GM12878 (cell line): ENCODE measurements at regions not wholly inside any gene's neighbourhood (a gene's known extent, or its start where the extent isn't known, plus 50 kb on each side); places are given as distances from the start of the nearest gene placed in this dataset.

Experiments used
- ATAC-seq: fragments of 200-7000 bp; cut with Tn5 transposase; 3 replicates; pipeline ENCODE4 v1.9.1; 2020; ENCODE audit warnings: mild to moderate bottlenecking, moderate library complexity
- BruUV-seq: library from RNA; stranded (reverse); fragments of 400-500 nt; replicated peaks from 2 replicates; lab custom pipeline; 2021; lab: Mats Ljungman, UMichigan
- CTCF ChIA-PET: fragments of 300-600 bp; sonication (Branson Sonifier 250); formaldehyde crosslinking; extraction: SDS; loops from one replicate; lab custom pipeline; 2021; ENCODE audit warnings: inconsistent platforms; lab: Yijun Ruan, JAX
- POLR2A ChIA-PET: fragments of 350-600 bp; formaldehyde crosslinking; extraction: SDS; loops from one replicate; lab custom pipeline; 2021; ENCODE audit warnings: inconsistent platforms; lab: Charles Lee
- RAD21 ChIA-PET: fragments of 300-600 bp; sonication (Branson Sonifier 250); formaldehyde crosslinking; loops from one replicate; lab custom pipeline; 2023; ENCODE audit warnings: antibody characterized with exemption; ENCODE audit not compliant: unreplicated experiment; lab: Charles Lee
- SMC1A ChIA-PET: fragments of 300-600 bp; sonication (Branson Sonifier 250); formaldehyde crosslinking; loops from one replicate; lab custom pipeline; 2023; ENCODE audit not compliant: unreplicated experiment, uncharacterized antibody; lab: Charles Lee
- DNase-seq: peaks from one replicate; pipeline ENCODE4 v3.0.0-alpha.2; 2011; ENCODE audit warnings: low read depth, low spot score
- FAIRE-seq: peaks from 3 replicates; lab custom pipeline; 2011; peaks lifted over from hg19 to GRCh38; lab: Jason Lieb, UNC
- H2AFZ ChIP-seq: 2 replicates; pipeline ENCODE4 v1.6.0; 2011; ENCODE audit warnings: low read depth, low read length, control low read depth; ENCODE audit not compliant: control insufficient read depth
- H3K27ac ChIP-seq: 2 replicates; pipeline ENCODE4 v1.5.1; 2011; ENCODE audit warnings: control low read depth; ENCODE audit not compliant: control insufficient read depth, insufficient read depth
- H3K27me3 ChIP-seq, 2 experiments: replicated peaks in 1 of 2; 2 replicates each; pipeline versions ENCODE4 v1.6.0 to v1.6.1; 2011; ENCODE audit warnings: low read length in 1 of 2; ENCODE audit not compliant: control insufficient read depth in 2 of 2, insufficient read depth in 2 of 2
- H3K36me3 ChIP-seq, 2 experiments: 2 replicates each; pipeline ENCODE4 v1.5.1; 2011; ENCODE audit warnings: low read length in 1 of 2; ENCODE audit not compliant: control insufficient read depth in 2 of 2, insufficient read depth in 2 of 2
- H3K4me1 ChIP-seq: 2 replicates; pipeline ENCODE4 v1.6.1; 2011; ENCODE audit warnings: mild to moderate bottlenecking, low read length, moderate library complexity, mixed read lengths; ENCODE audit not compliant: control insufficient read depth, insufficient read depth
- H3K4me2 ChIP-seq: 2 replicates; pipeline ENCODE4 v1.6.0; 2011; ENCODE audit warnings: control low read depth; ENCODE audit not compliant: control insufficient read depth, insufficient read depth
- H3K4me3 ChIP-seq: fragments of 200-600 bp; sonication (generic); 2 replicates; pipeline ENCODE4 v1.5.1; 2016
- H3K79me2 ChIP-seq: 2 replicates; pipeline ENCODE4 v1.6.0; 2011; ENCODE audit warnings: low read length; ENCODE audit not compliant: control insufficient read depth, insufficient read depth
- H3K9ac ChIP-seq: 2 replicates; pipeline ENCODE4 v1.8.0; 2011; ENCODE audit warnings: low read length, control low read depth, mixed read lengths; ENCODE audit not compliant: control insufficient read depth, insufficient read depth
- H3K9me3 ChIP-seq: replicated peaks from 3 replicates; pipeline ENCODE4 v1.5.1; 2011; ENCODE audit warnings: mild to moderate bottlenecking, low read length; ENCODE audit not compliant: control insufficient read depth, insufficient read depth
- H4K20me1 ChIP-seq: 2 replicates; pipeline ENCODE4 v1.6.0; 2011; ENCODE audit not compliant: control insufficient read depth, insufficient read depth
- NBN ChIP-seq: fragments of 450-650 bp; IDR thresholded peaks from 2 replicates; pipeline ENCODE4 v1.6.1; 2016
- RAD21 ChIP-seq: IDR thresholded peaks from 2 replicates; pipeline ENCODE4 v1.6.1; 2011; ENCODE audit warnings: mild to moderate bottlenecking, low read depth, low read length, moderate library complexity; ENCODE audit not compliant: insufficient read depth
- RCOR1 ChIP-seq: conservative IDR thresholded peaks from 2 replicates; pipeline ENCODE4 v1.6.1; 2012; ENCODE audit warnings: low read depth, low read length, improper control_type of control experiment
- SREBF1 ChIP-seq: IDR thresholded peaks from 2 replicates; pipeline ENCODE4 v1.6.1; 2012; ENCODE audit warnings: mild to moderate bottlenecking, low read length
- TCF7 ChIP-seq: IDR thresholded peaks from 2 replicates; pipeline ENCODE4 v1.6.1; 2014; ENCODE audit warnings: antibody characterized with exemption, borderline replicate concordance
- WRNIP1 ChIP-seq: IDR thresholded peaks from 2 replicates; pipeline ENCODE4 v1.6.1; 2011; ENCODE audit warnings: low read depth, low read length, improper control_type of control experiment, borderline replicate concordance
- ZNF24 ChIP-seq: fragments of 450-650 bp; IDR thresholded peaks from 2 replicates; pipeline ENCODE4 v1.6.1; 2017; ENCODE audit warnings: antibody characterized with exemption, mild to moderate bottlenecking
- WGBS: methylation state at CpG from one replicate; pipeline ENCODE4 v1.1.6; 2016; ENCODE audit warnings: low lambda C conversion rate; ENCODE audit not compliant: insufficient replicate concordance, insufficient coverage; ENCODE audit errors: missing lambda C conversion rate; 5-methylcytosine and 5-hydroxymethylcytosine counted together
- in situ Hi-C: fragments of 300-500 bp; cut with MboI; formaldehyde crosslinking; loops from 9 replicates; pipeline ENCODE4 v1.14.3; 2018; ENCODE audit warnings: mixed read lengths
- intact Hi-C: fragments of 100-400 bp; cut with micrococcal nuclease; formaldehyde crosslinking; loops from one replicate; pipeline ENCODE4 v1.14.2; 2022; ENCODE audit not compliant: unreplicated experiment
- TF ChIP-seq, protein P1 (sequence below): IDR thresholded peaks from 2 replicates; pipeline ENCODE4 v1.6.1; 2012; ENCODE audit warnings: mild to moderate bottlenecking, low read depth, low read length
- TF ChIP-seq, protein P2 (sequence below): fragments of 150-350 bp; IDR thresholded peaks from 2 replicates; pipeline ENCODE4 v1.6.1; 2014; ENCODE audit warnings: mild to moderate bottlenecking, low read depth, low read length

DNA sequence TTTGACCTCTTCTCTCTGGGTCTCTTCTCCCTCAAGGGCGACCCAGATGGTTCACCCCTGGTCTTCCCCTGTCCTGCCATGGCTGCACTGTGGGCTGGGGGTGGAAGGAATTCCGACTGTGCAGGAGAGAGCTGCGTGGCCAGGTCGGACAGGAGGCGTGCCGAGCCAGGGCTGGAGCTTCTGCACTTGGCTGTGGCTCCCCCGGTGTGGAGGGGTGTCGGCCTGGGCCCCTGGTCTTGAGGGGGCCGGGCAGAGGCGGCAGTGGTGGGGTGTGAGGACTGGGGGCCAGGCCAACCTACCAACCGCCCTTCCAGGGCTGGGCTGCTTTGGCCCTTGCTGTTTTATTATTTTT is 74.9 kb upstream of the SHH start (continued):
- TF ChIP-seq, protein P1, sequence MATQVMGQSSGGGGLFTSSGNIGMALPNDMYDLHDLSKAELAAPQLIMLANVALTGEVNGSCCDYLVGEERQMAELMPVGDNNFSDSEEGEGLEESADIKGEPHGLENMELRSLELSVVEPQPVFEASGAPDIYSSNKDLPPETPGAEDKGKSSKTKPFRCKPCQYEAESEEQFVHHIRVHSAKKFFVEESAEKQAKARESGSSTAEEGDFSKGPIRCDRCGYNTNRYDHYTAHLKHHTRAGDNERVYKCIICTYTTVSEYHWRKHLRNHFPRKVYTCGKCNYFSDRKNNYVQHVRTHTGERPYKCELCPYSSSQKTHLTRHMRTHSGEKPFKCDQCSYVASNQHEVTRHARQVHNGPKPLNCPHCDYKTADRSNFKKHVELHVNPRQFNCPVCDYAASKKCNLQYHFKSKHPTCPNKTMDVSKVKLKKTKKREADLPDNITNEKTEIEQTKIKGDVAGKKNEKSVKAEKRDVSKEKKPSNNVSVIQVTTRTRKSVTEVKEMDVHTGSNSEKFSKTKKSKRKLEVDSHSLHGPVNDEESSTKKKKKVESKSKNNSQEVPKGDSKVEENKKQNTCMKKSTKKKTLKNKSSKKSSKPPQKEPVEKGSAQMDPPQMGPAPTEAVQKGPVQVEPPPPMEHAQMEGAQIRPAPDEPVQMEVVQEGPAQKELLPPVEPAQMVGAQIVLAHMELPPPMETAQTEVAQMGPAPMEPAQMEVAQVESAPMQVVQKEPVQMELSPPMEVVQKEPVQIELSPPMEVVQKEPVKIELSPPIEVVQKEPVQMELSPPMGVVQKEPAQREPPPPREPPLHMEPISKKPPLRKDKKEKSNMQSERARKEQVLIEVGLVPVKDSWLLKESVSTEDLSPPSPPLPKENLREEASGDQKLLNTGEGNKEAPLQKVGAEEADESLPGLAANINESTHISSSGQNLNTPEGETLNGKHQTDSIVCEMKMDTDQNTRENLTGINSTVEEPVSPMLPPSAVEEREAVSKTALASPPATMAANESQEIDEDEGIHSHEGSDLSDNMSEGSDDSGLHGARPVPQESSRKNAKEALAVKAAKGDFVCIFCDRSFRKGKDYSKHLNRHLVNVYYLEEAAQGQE = no peak
- TF ChIP-seq, all 136 proteins: peak for 0

DNA sequence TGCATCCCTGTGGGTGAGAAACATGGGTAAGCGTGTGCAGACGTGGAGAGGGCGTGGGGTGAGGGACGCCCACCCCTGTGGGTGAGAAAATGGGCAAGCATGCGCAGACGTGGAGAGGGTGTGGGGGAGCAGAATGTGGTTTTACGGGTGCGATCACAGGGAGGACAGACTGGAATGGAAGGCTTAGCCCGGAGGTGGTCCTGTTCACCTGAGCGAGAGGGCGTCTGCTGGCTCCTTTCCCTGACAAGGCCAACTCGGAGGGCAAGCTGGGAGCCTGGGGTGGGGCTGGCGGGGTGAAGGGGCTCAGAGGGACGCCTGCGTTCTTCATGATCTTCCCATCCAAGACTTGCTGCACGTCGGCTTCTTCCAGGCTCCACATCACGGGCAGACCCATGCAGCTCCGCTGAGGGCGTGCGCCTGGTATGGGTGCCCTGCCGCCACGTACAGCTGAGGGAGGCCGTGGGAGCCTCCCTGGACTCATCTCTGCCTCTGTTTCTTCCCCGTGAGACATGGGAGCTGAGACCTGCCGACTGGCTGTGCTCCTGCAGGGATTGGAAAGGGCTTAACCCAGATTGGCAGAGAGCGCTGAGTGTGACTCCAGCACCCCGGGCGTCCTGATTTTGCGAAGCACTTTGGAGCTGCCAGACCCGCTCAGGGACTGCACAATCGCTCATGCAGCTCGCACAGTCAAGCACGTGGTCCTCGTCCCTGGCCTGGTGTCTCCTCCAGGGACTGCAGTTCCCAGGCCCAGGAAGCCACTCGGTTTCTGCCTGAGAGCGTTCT is 74.3 kb upstream of the SHH start:
- intact Hi-C loops (no loop called here), in situ Hi-C loops (no loop called here)
- Histone ChIP-seq H3K4me1 (no peaks in the 10 kb centered on the region), H3K36me3 (no peaks in the 10 kb centered on the region), H3K4me3 (no peak overlapping the region), H3K4me2 (no peak overlapping the region), H3K9me3 (no peaks in the 10 kb centered on the region; the same call in 2 of the 3 replicates), H2AFZ (no peak overlapping the region), H3K9ac (no peak overlapping the region), H4K20me1 (no peaks in the 10 kb centered on the region), H3K27ac (no peak overlapping the region), H3K79me2 (no peaks in the 10 kb centered on the region), H3K27me3 (no peaks in the 10 kb centered on the region; a peak in 1 of 4 replicates)
- DNase-seq (no peak), ATAC-seq (no peak), FAIRE-seq (no peak)
- ChIA-PET CTCF (no interaction called here), RAD21 (no interaction called here), SMC1A (no interaction called here), POLR2A (no interaction called here)
- no TSS peak for BruUV-seq
- 40% methylated on average over 32 of the region's 37 CpGs for WGBS
- no peak for TF ChIP-seq RAD21
- no peak for TF ChIP-seq WRNIP1
- TF ChIP-seq SREBF1 = no peak
- TF ChIP-seq, protein P1 = no peak
- no peak for TF ChIP-seq NBN
- TF ChIP-seq TCF7 = no peak
- no peak for TF ChIP-seq ZNF24
- TF ChIP-seq, protein P2, sequence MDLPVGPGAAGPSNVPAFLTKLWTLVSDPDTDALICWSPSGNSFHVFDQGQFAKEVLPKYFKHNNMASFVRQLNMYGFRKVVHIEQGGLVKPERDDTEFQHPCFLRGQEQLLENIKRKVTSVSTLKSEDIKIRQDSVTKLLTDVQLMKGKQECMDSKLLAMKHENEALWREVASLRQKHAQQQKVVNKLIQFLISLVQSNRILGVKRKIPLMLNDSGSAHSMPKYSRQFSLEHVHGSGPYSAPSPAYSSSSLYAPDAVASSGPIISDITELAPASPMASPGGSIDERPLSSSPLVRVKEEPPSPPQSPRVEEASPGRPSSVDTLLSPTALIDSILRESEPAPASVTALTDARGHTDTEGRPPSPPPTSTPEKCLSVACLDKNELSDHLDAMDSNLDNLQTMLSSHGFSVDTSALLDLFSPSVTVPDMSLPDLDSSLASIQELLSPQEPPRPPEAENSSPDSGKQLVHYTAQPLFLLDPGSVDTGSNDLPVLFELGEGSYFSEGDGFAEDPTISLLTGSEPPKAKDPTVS = no peak
- no peak for TF ChIP-seq RCOR1
